ENCODE measurements at regions not wholly inside any gene's neighbourhood (a gene's known extent, or its start where the extent isn't known, plus 50 kb on each side); places are given as distances from the start of the nearest gene placed in this dataset.

DNA sequence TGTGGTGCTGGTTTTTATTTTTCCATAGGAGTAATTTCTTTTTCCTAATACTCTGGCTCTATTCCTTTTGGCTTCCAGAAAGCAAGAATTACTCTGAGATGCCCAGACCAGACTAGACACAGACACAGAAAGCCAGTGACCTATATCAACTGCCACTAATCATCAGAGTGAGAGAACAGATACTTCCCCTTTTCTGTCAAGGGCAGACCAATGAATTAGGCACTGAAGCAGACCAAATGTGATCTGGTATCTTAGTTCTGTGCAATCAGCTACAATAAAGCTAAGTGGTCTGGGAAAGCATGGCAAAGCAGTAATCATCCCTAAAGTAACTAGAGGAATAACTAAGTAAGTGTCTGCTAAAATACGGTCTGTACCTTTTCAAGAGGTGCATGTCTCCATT lies 239.1 kb downstream of the ELAVL2 start:
- DNase-seq (ENCODE audit: low spot score), result no peak

DNA sequence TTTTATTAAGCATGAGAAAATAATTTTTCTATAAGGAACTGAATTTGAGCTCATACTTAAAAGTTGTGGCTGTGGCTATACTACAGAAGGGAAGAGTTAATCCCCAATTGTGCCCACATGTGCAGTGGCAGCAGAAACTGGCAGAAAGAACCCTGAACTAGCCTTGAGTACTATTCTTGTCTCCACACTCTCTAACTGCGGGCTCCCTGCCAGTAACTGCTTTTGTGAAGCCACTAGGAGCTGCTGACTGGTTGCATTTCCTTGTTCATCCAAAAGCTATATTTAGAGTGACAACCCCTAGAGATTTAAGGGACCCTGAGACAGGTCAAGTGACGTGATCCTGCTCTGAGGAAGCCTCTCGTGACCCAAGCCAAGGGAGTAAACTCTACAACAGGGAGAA lies 238.6 kb downstream of the ELAVL2 start:
- DNase-seq (ENCODE audit: low spot score), result peak; percentile 4

DNA sequence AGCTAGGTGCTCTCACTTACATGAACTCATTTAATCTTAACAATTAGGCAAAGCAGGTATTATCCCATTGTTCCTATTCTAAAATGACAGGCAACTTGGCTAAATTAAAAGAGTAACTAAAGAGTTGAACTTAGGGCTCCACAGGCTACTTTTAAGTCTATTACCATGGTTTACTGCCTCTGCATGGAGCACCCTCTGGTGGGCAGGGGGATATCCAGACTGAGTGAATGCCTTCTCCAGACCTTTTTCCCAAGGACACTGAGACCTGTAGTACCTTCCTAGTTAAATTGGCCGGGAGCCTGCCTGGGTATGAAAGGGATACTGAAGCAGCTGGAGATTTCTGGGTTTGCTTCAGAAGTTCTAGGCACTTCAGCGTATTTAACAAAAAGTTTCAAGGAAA lies 238.1 kb downstream of the ELAVL2 start:
- no peak for DNase-seq (ENCODE audit: low spot score)

- DNase-seq (ENCODE audit: low spot score), result peak; percentile 13
These were observed 235.6 kb downstream of the ELAVL2 start for GRCh38 chr9:23590276-23591000.

DNA sequence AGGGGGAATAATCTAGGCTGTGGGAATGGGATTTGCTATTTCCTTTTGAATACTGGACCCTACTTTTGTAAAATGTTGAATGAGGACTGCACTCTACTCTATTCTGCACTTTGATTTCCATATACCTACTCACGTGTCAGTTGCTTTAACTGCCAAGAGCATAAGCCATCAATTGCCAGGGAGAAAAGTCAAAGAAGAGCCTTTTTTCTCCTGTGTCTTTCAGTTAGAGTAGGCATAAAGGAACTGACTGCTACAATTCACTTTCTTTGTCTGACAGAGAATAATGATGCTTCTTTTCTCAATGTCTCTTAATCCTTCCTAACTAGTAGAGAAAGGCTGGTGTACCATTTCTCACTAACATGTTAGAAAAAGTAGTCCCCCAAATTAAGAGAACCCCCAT lies 231.6 kb downstream of the ELAVL2 start:
- DNase-seq (ENCODE audit: low spot score), result no peak

GRCh38 chr9:23596913-23597634 lies 229.0 kb downstream of the ELAVL2 start:
- no peak for DNase-seq (ENCODE audit: low spot score)

GRCh38 chr9:23598994-23599393 lies 227.0 kb downstream of the ELAVL2 start:
- no peak for DNase-seq (ENCODE audit: low spot score)

DNA sequence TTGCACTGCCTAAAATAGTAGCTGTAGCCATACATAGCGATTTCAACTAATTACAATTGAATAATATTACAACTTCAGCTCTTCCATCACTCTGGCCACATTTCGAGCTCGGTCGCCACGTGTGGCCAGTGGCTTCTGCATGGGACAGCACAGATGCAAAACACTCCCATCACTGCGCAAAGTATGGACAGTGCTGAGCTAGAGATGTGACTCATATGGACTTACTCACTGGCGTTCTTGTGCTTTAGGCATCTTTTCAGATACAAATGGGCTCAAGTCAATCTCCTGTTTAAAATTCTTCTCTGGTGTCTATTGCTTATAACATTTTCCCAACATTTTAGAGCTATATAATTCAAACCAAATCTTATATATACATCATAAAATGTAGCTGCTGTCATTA lies 222.7 kb downstream of the ELAVL2 start:
- no peak for DNase-seq (ENCODE audit: low spot score)

- no peak for DNase-seq (ENCODE audit: low spot score)
These were observed 219.9 kb downstream of the ELAVL2 start for GRCh38 chr9:23606107-23606506.

GRCh38 chr9:23608456-23608855 lies 217.6 kb downstream of the ELAVL2 start:
- no peak for DNase-seq (ENCODE audit: low spot score)

- no peak for DNase-seq (ENCODE audit: low spot score)
These were observed 214.2 kb downstream of the ELAVL2 start for GRCh38 chr9:23611869-23612268.

- DNase-seq (ENCODE audit: low spot score), result no peak
These were observed 210.5 kb downstream of the ELAVL2 start for GRCh38 chr9:23615569-23615968.

- DNase-seq (ENCODE audit: low spot score), result peak; percentile 9
These were observed 204.9 kb downstream of the ELAVL2 start for GRCh38 chr9:23621188-23621587.

- DNase-seq (ENCODE audit: low spot score), result no peak
These were observed 204.1 kb downstream of the ELAVL2 start for GRCh38 chr9:23621924-23622323.

DNA sequence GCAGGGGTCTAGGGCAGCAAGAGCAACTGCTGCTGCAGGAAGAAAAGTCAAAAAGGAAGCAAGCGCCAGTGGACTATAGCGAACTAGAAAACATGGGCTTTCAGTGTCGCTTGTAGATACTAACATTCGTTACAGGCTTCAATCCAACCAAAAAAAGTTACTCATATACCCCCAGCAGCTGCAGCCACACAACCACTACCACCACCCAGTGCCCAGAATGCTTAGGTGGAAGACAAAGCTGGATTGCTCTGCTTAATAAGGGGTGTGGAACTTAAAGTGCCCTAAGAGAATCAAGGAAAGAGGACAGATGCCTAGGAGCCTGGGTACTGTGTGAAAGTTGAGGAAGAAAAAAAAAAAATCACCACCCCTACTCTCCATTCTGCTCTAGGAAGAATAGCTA lies 203.6 kb downstream of the ELAVL2 start:
- DNase-seq (ENCODE audit: low spot score), result no peak

DNA sequence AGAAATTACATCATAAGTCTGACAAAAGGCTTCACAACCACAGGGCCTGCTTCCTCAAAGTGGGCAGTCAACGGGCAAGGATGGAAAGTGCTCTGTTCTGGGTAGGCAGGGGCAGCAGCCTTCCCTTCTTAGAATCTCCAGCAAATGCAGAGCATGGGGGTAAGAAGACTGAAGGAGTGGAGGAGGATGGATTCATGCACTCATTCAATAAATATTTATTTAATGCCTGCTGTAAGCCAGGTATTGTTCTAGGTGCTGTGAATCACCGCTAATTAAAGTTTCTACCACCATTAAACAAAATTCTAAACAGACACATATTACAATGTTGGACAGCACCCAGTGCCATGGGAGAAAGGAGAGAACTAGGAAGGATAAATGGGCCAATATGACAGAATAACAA lies 195.6 kb downstream of the ELAVL2 start:
- DNase-seq (ENCODE audit: low spot score), result no peak

- no peak for DNase-seq (ENCODE audit: low spot score)
These were observed 190.8 kb downstream of the ELAVL2 start for GRCh38 chr9:23635276-23635675.

DNA sequence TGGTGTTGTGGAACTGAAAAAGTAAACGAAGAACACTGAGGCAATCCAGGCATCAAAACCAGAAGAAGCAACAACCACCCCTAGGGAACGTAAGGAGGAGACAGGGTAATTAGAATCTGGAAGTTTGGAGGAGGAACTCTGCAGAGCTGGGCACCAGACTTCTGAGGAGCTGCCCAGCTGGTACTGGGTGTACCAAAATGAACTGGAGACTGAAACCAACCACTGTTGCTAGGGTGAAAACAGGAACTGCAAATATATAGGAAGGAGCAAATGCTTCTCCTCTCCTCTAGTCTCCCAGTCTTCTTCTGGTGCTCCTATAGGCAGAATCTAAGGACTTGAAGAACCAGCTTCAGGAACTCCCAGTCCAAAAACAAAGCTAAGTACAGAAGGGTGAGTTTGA lies 189.8 kb downstream of the ELAVL2 start:
- DNase-seq (ENCODE audit: low spot score), result no peak

DNA sequence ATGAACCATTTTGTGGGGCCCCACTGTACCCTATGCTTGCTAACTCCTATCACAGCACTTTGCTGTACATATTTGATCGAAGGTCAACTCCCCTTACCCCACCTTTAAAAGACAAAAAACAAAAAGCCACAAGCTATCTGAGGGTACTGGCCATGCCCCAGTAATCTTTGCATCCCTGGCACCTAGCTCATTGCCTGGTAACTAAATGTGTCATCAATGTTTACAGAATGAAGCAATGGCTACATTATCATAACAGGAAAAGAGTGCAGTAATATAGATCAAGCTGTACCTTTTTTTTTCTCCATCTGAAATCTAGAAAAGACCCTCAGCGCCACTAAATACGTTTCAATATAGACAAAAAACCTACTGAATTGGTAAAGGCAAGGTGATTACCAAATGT lies 188.0 kb downstream of the ELAVL2 start:
- DNase-seq (ENCODE audit: low spot score), result no peak

DNA sequence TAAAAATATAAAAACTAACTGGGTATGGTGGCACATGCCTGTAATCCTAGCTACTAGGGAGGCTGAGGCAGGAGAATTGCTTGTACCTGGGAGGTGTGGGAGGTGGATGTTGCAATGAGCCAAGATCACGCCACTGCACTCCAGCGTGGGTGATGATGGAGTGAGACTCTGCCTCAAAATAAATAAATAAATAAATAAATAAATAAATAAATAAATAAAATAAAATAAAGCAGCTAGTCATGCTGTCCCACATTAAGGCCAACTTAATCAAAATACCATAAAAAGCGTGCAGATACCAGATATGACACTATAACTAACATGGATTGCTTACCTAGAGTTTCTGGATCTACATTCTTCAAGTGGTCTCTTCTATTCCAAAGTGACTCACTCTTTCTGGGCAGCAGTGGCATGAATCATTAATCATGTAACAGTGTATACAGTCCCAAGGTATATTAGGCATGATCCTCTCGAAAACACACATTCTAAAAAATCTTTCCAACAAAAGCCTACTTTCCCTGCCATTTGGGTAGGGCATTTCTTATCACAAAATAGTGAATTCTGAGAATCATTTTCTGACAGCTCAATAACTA lies 187.1 kb downstream of the ELAVL2 start:
- DNase-seq (ENCODE audit: low spot score), result no peak
